T-helper 2 cell treated with Interferon-gamma antibody and Interleukin-4, amounts not matched to agents 100 ng/mL and 5 ng/mL, for 36 hours (primary cell): ENCODE measurements at regions not wholly inside any gene's neighbourhood (a gene's known extent, or its start where the extent isn't known, plus 50 kb on each side); places are given as distances from the start of the nearest gene placed in this dataset.
"Not testable (repeated sequence)": the region's sequence is repeated elsewhere in the genome, so short reads cannot be mapped to it uniquely, and the experiment has no call there.

ENCODE experiments used
- intact Hi-C: fragments of 100-400 bp; cut with micrococcal nuclease; formaldehyde crosslinking; loops from one replicate; pipeline ENCODE4 v1.15.1; 2023

GRCh38 chrY:7729318-7730011 is 817.9 kb upstream of the AMELY start:
- intact Hi-C loops, result no loop called here

- intact Hi-C loops, result no loop called here
Measured at GRCh38 chrY:7728935-7729317, 817.4 kb upstream of the AMELY start.

GRCh38 chrY:7725791-7726460 is 814.4 kb upstream of the AMELY start:
- intact Hi-C loops, result no loop called here

GRCh38 chrY:7723991-7724632 is 812.6 kb upstream of the AMELY start:
- intact Hi-C loops, result no loop called here

- intact Hi-C loops, result no loop called here
Measured at GRCh38 chrY:7723127-7723526, 811.6 kb upstream of the AMELY start.

- intact Hi-C loops, result no loop called here
Measured at GRCh38 chrY:7722566-7722965, 811.0 kb upstream of the AMELY start.

GRCh38 chrY:7720974-7721373 is 809.4 kb upstream of the AMELY start:
- intact Hi-C loops, result no loop called here

GRCh38 chrY:7719271-7719670 is 807.7 kb upstream of the AMELY start:
- intact Hi-C loops, result no loop called here

- intact Hi-C loops, result no loop called here
Measured at GRCh38 chrY:7718626-7719025, 807.1 kb upstream of the AMELY start.

- intact Hi-C loops, result no loop called here
Measured at GRCh38 chrY:7718126-7718525, 806.6 kb upstream of the AMELY start.

GRCh38 chrY:7714426-7714825 is 802.9 kb upstream of the AMELY start:
- intact Hi-C loops, result no loop called here

GRCh38 chrY:7713738-7714137 is 802.2 kb upstream of the AMELY start:
- intact Hi-C loops, result not testable (repeated sequence)

- intact Hi-C loops, result no loop called here
Measured at GRCh38 chrY:7712289-7712688, 800.7 kb upstream of the AMELY start.

- intact Hi-C loops, result no loop called here
Measured at GRCh38 chrY:7703578-7704140, 792.1 kb upstream of the AMELY start.

- intact Hi-C loops, result no loop called here
Measured at GRCh38 chrY:7702481-7702880, 790.9 kb upstream of the AMELY start.

- intact Hi-C loops, result no loop called here
Measured at GRCh38 chrY:7701676-7702075, 790.1 kb upstream of the AMELY start.

GRCh38 chrY:7697506-7697905 is 786.0 kb upstream of the AMELY start:
- intact Hi-C loops, result no loop called here

- intact Hi-C loops, result no loop called here
Measured at GRCh38 chrY:7692701-7693100, 781.1 kb upstream of the AMELY start.

- intact Hi-C loops, result no loop called here
Measured at GRCh38 chrY:7687086-7687485, 775.5 kb upstream of the AMELY start.

- intact Hi-C loops, result no loop called here
Measured at GRCh38 chrY:7684546-7684945, 773.0 kb upstream of the AMELY start.

GRCh38 chrY:7682386-7682785 is 770.8 kb upstream of the AMELY start:
- intact Hi-C loops, result no loop called here

- intact Hi-C loops, result no loop called here
Measured at GRCh38 chrY:7681426-7681825, 769.9 kb upstream of the AMELY start.
